ENCODE measurements at regions not wholly inside any gene's neighbourhood (a gene's known extent, or its start where the extent isn't known, plus 50 kb on each side); places are given as distances from the start of the nearest gene placed in this dataset.
A peak's percentile ranks its signal among the peaks of the same experiment; 100 is the strongest.

DNA sequence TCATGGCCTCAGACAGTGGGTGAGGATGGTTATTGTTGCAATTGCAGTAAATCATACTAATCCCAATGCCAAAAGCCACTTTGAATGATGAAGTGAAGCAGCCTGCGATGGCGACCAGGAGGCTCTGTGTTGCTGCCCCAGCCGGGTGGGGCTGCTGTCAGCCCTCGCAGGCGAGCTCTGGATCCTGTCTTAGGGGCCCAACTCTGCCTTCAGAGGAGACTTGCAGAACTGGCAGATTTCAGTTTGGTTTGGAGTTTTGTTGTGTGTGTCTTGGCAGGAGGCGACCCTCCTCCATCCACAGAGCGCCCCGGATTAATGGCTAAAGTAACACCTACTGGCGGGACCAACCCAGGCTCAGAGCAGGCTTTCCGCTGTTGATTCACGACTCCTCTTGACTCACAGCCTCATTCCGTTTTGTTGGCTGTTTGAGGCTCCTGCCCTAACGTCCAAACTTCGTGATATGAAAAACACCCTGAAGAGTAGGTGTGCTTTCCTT, 67.9 kb upstream of the BMPER start:
- no peak for DNase-seq (ENCODE audit: low read depth, low spot score)
- in situ Hi-C loops (cut with HindIII; ENCODE audit: low sequenced_read_pairs), result no loop called here
- TF ChIP-seq, protein P1, sequence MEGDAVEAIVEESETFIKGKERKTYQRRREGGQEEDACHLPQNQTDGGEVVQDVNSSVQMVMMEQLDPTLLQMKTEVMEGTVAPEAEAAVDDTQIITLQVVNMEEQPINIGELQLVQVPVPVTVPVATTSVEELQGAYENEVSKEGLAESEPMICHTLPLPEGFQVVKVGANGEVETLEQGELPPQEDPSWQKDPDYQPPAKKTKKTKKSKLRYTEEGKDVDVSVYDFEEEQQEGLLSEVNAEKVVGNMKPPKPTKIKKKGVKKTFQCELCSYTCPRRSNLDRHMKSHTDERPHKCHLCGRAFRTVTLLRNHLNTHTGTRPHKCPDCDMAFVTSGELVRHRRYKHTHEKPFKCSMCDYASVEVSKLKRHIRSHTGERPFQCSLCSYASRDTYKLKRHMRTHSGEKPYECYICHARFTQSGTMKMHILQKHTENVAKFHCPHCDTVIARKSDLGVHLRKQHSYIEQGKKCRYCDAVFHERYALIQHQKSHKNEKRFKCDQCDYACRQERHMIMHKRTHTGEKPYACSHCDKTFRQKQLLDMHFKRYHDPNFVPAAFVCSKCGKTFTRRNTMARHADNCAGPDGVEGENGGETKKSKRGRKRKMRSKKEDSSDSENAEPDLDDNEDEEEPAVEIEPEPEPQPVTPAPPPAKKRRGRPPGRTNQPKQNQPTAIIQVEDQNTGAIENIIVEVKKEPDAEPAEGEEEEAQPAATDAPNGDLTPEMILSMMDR (IDR thresholded peaks at IDR 0.05; ENCODE audit: low read depth, low read length), result no peak
- H3K4me3 ChIP-seq (ENCODE audit: low read depth, low read length), result no peak overlapping the region

DNA sequence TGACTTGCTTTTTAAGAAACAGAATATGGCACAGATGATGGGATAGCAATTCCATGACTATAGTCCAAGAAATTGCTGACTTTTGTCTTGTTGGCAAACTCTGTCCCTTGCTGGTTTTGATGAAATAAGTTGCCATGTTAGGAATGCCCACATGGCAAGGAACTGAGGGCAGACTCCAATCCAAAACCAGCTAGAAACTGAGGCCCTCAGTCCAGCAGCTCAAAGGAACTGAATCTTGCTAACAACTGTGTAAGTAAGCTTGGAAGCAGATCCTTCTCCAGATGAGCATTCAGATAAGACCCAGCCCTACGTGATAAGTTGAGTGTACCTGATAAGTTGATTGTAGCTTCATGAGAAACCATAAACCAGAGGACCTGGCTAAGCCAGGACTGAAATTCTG, 64.3 kb upstream of the BMPER start:
- no peak for DNase-seq (ENCODE audit: low read depth, low spot score)
- TF ChIP-seq, protein P1 (IDR thresholded peaks at IDR 0.05; ENCODE audit: low read depth, low read length), result no peak
- no peak overlapping the region for H3K4me3 ChIP-seq (ENCODE audit: low read depth, low read length)
- in situ Hi-C loops (cut with HindIII; ENCODE audit: low sequenced_read_pairs), result no loop called here

DNA sequence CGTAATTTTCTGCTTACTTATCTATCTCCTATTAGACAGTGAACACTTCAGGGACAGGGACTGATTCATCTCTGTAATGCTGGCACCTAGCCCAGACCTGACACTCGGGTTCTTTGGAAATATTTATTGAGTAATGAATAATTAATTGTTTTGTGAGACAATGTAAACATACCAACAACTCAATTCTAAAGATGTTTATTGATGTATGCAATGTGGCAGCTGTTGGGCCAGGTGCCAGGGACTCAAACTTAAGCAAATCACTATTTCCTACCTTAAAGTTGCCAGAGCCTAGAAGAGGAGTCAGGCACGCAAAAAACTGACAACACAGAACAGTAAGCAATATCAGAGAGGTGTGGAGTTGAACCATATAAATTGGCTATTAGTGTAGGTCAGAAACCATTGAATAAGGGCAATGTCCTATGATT, 63.6 kb upstream of the BMPER start:
- DNase-seq (ENCODE audit: low read depth, low spot score), result no peak
- no peak overlapping the region for H3K4me3 ChIP-seq (ENCODE audit: low read depth, low read length)
- in situ Hi-C loops (cut with HindIII; ENCODE audit: low sequenced_read_pairs), result no loop called here
- TF ChIP-seq, protein P1 (IDR thresholded peaks at IDR 0.05; ENCODE audit: low read depth, low read length), result no peak

DNA sequence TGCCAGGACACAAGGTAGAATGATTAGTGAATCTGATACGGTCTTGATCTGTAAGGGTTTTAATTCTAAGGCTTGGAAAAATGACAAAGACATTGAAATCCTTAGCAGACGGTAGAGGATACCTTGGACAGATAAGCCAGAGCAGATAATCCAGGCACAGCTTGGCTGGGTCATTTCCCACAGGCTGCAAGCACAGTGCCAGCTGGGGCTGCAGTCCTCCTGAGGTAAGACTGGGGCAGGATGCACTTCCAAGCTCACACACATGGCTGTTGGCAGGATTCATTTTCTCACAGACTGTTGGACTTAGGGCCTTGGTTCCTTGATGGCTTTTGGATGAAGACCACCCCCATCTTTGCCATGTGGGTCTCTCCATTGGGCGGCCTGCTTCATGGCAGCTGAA, 63.2 kb upstream of the BMPER start:
- DNase-seq (ENCODE audit: low read depth, low spot score), result no peak
- no peak overlapping the region for H3K4me3 ChIP-seq (ENCODE audit: low read depth, low read length)
- TF ChIP-seq, protein P1 (IDR thresholded peaks at IDR 0.05; ENCODE audit: low read depth, low read length), result no peak
- in situ Hi-C loops (cut with HindIII; ENCODE audit: low sequenced_read_pairs), result no loop called here

DNA sequence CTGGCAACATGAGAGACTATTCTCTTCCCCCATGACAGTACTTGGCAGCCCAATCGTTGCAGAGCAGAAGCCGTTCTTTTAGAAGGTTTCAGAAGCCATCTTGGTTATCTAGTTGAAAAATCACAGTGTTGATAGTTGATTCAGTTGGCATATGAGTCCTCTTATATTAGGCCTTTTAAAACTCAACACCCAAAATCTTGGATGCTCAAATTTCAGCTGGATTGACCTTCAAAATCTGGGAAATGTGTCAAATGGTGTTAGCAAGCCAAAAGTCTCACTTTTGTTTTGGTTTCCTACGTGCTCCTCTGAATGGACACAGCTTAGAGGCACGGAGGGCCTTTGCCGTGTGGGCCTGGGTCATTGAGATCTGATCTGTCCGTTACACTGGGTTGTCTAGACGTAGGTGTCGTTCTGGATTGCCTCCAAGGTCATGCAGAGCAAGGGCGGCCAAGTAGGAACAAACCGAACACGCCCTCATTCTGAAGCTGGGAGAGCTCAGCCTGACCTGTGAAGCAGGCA, 59.3 kb upstream of the BMPER start:
- TF ChIP-seq, protein P1 (IDR thresholded peaks at IDR 0.05; ENCODE audit: low read depth, low read length), result no peak
- H3K4me3 ChIP-seq (ENCODE audit: low read depth, low read length), result no peak overlapping the region
- in situ Hi-C loops (cut with HindIII; ENCODE audit: low sequenced_read_pairs), result no loop called here
- no peak for DNase-seq (ENCODE audit: low read depth, low spot score)

DNA sequence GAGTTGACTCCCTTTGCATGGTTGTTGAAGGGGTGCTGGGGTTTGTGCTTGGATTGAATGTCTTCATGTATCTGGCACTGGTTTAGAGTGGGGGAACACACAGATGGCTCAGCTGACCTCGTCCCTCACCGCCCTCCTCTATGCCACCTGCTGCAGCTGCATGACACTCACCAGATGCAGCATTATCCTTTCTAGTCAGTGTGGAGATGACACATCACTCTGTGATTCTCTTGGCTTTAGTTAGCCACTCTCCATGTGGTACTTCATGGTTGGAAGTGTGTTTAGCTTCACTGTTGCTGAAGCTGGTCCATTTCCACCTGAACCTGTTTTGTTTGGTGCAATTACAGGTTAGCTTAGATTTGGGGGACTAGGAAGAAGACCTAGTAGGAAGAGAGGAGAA, 56.3 kb upstream of the BMPER start:
- DNase-seq (ENCODE audit: low read depth, low spot score), result peak; percentile 37
- TF ChIP-seq, protein P1 (IDR thresholded peaks at IDR 0.05; ENCODE audit: low read depth, low read length), result no peak

More for the DNA sequence above, 56.3 kb upstream of the BMPER start:
- in situ Hi-C loops (cut with HindIII; ENCODE audit: low sequenced_read_pairs), result no loop called here
- no peak overlapping the region for H3K4me3 ChIP-seq (ENCODE audit: low read depth, low read length)

Measured in astrocyte of the spinal cord (primary cell).